SK-N-SH treated with all-trans-retinoic acid at 6 μM for 48 hours (cell line): ENCODE measurements at regions not wholly inside any gene's neighbourhood (a gene's known extent, or its start where the extent isn't known, plus 50 kb on each side); places are given as distances from the start of the nearest gene placed in this dataset.

Source experiments
- ESRRG ChIP-seq: fragments of 250-450 bp; sonication (Bioruptor Pico); IDR thresholded peaks from 2 replicates; pipeline ENCODE4 v1.6.1; 2021; ENCODE audit warnings: mild to moderate bottlenecking
- ISL1 ChIP-seq: fragments of 250-450 bp; sonication (Bioruptor Pico); IDR thresholded peaks from 2 replicates; pipeline ENCODE4 v2.1.2; 2022; ENCODE audit warnings: mild to moderate bottlenecking, moderate library complexity
- PPARA ChIP-seq: fragments of 250-450 bp; sonication (Bioruptor Pico); IDR thresholded peaks from 2 replicates; pipeline ENCODE4 v1.5.0; 2020; ENCODE audit warnings: mild to moderate bottlenecking, borderline replicate concordance
- TF ChIP-seq, protein P1 (sequence below): fragments of 250-450 bp; sonication (Bioruptor Pico); IDR thresholded peaks from 2 replicates; pipeline ENCODE4 v1.8.0; 2020; ENCODE audit warnings: mild to moderate bottlenecking, moderate library complexity, borderline replicate concordance

DNA sequence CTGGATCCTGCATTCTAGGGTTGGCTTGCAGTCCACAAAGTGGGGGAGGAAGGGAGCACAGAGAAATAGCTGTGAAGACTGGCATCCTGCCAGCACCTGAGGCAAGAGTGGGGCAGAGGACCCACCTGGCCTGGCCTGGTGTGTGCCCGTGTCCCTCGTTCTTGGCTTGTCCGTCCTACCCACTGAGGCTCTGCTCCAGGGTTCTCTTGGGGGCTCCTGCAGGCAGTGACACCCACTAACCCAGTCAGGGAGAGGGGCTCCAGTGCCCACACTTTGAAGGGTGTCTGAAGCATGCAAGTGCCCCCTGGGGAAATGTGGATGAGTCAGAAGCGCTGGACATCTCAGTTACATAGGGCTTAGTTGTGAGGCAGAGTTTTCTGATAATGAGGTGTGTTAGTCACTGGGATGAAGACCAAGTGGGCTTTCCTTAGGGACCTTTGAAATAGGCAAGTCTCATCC lies 79.4 kb downstream of the SLC4A3 start:
- TF ChIP-seq PPARA (CRISPR knock-in tag) (no peak), ESRRG (CRISPR knock-in tag) (no peak), ISL1 (CRISPR knock-in tag) (no peak)
- TF ChIP-seq, protein P1, sequence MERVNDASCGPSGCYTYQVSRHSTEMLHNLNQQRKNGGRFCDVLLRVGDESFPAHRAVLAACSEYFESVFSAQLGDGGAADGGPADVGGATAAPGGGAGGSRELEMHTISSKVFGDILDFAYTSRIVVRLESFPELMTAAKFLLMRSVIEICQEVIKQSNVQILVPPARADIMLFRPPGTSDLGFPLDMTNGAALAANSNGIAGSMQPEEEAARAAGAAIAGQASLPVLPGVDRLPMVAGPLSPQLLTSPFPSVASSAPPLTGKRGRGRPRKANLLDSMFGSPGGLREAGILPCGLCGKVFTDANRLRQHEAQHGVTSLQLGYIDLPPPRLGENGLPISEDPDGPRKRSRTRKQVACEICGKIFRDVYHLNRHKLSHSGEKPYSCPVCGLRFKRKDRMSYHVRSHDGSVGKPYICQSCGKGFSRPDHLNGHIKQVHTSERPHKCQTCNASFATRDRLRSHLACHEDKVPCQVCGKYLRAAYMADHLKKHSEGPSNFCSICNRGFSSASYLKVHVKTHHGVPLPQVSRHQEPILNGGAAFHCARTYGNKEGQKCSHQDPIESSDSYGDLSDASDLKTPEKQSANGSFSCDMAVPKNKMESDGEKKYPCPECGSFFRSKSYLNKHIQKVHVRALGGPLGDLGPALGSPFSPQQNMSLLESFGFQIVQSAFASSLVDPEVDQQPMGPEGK, result no peak
